Upper lobe of left lung (tissue), 6 donors: ENCODE measurements at regions not wholly inside any gene's neighbourhood (a gene's known extent, or its start where the extent isn't known, plus 50 kb on each side); places are given as distances from the start of the nearest gene placed in this dataset.

Experiments
- ATAC-seq, 2 donors: fragments of 200-7000 bp; cut with Tn5 transposase; one replicate each; pipeline ENCODE4 v1.9.1; 2022; ENCODE audit warnings: mild to moderate bottlenecking in 2 of 2, moderate library complexity in 2 of 2; ENCODE audit not compliant: low FRiP score in 2 of 2
- DNase-seq, 2 donors: peaks; one replicate each; pipeline ENCODE4 v3.0.0-alpha.2; 2019 to 2020
- H3K27ac ChIP-seq, 4 donors: fragments of 200-600 bp; sonication (generic); one replicate each; pipeline ENCODE4 v1.5.1; 2016 to 2019
- H3K27me3 ChIP-seq, 4 donors: fragments of 200-600 bp; sonication (generic); one replicate each; pipeline ENCODE4 v1.5.1; 2017 to 2019
- H3K36me3 ChIP-seq, 4 donors: fragments of 200-600 bp; sonication (generic); one replicate each; pipeline ENCODE4 v1.5.1; 2016 to 2019
- H3K4me1 ChIP-seq, 4 donors: fragments of 200-600 bp; sonication (generic); one replicate each; pipeline ENCODE4 v1.5.1; 2018 to 2019
- H3K4me3 ChIP-seq, 4 donors: fragments of 200-600 bp; sonication (generic); one replicate each; pipeline ENCODE4 v1.5.1; 2017 to 2019; ENCODE audit warnings: mild to moderate bottlenecking in 2 of 4, moderate library complexity in 1 of 4
- H3K9me3 ChIP-seq, 4 donors: fragments of 200-600 bp; sonication (generic); one replicate each; pipeline ENCODE4 v1.5.1; 2018 to 2019
- EP300 ChIP-seq, 4 donors: sonication (generic); formaldehyde crosslinking; IDR thresholded peaks; one replicate each; pipeline ENCODE4 v1.5.1; 2017; ENCODE audit warnings: antibody characterized with exemption in 4 of 4, control low read depth in 2 of 4
- POLR2A ChIP-seq, 4 donors: fragments of 450-650 bp; IDR thresholded peaks; one replicate each; pipeline ENCODE4 v1.5.1; 2016 to 2017; ENCODE audit warnings: antibody characterized with exemption in 4 of 4, mild to moderate bottlenecking in 2 of 4
- POLR2AphosphoS5 ChIP-seq, 2 donors: sonication (generic); formaldehyde crosslinking; IDR thresholded peaks; one replicate each; pipeline ENCODE4 v1.5.1; 2017; ENCODE audit warnings: antibody characterized with exemption in 2 of 2
- WGBS, 2 donors: methylation state at CpG; one replicate each; pipeline ENCODE4 v1.1.5; 2017 to 2018; 5-methylcytosine and 5-hydroxymethylcytosine counted together
- small RNA-seq, 4 donors: library from RNA; depleted of rRNA; stranded (forward); fragments of <200 nt; gene quantifications; one replicate each; pipeline ENCODE3, GENCODE V24; 2016
- TF ChIP-seq, protein P1 (sequence below), 6 experiments: fragments of 450-650 bp in 4 of 6; fragments of 200-600 bp in 2 of 6; sonication (generic) in 2 of 6; IDR thresholded peaks; one replicate each; pipeline ENCODE4 v1.5.1; 2016 to 2019; ENCODE audit warnings: antibody characterized with exemption in 6 of 6
- donor health status: DM: no; HTN: no; CAD: no; lungs with moderate emphysema.
- donor health status: DM: no; HTN: yes; CAD: no; lungs with severe emphysema.

DNA sequence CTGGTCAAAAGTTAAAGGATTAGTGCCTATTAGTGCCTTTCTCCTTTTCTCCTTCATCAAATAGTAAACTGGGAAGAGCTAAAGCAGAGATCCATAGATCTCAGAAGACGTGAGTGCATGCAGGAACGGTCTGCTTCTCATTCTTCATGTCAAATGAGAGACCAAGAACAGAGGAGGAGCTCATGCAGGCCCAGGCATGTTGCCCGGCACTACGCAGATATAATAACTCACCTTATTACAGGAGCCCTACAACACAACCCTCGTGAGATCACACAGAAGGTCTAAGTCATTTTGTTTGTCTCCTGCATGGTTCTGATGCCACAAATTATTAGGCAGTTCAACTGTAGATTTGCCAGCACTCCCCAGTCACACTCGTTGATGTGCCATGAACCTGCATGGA, 71.8 kb downstream of the CMPK2 start:
- no peaks in the 10 kb centered on the region for H3K27me3 ChIP-seq
- DNase-seq (no peak), ATAC-seq (no peak)
- no peak overlapping the region for H3K4me3 ChIP-seq
- WGBS, 2 donors = 85 to 86% methylated on average over 6 of the region's 6 CpGs
- TF ChIP-seq EP300 (IDR thresholded peaks at IDR 0.05) (no peak), POLR2A (IDR thresholded peaks at IDR 0.05) (no peak), POLR2AphosphoS5 (IDR thresholded peaks at IDR 0.05) (no peak)
- TF ChIP-seq, protein P1, sequence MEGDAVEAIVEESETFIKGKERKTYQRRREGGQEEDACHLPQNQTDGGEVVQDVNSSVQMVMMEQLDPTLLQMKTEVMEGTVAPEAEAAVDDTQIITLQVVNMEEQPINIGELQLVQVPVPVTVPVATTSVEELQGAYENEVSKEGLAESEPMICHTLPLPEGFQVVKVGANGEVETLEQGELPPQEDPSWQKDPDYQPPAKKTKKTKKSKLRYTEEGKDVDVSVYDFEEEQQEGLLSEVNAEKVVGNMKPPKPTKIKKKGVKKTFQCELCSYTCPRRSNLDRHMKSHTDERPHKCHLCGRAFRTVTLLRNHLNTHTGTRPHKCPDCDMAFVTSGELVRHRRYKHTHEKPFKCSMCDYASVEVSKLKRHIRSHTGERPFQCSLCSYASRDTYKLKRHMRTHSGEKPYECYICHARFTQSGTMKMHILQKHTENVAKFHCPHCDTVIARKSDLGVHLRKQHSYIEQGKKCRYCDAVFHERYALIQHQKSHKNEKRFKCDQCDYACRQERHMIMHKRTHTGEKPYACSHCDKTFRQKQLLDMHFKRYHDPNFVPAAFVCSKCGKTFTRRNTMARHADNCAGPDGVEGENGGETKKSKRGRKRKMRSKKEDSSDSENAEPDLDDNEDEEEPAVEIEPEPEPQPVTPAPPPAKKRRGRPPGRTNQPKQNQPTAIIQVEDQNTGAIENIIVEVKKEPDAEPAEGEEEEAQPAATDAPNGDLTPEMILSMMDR (IDR thresholded peaks at IDR 0.05) = no peak
- H3K4me1 ChIP-seq = no peaks in the 10 kb centered on the region
- H3K36me3 ChIP-seq = no peaks in the 10 kb centered on the region
- no peaks in the 10 kb centered on the region for H3K9me3 ChIP-seq
- no peak overlapping the region for H3K27ac ChIP-seq

DNA sequence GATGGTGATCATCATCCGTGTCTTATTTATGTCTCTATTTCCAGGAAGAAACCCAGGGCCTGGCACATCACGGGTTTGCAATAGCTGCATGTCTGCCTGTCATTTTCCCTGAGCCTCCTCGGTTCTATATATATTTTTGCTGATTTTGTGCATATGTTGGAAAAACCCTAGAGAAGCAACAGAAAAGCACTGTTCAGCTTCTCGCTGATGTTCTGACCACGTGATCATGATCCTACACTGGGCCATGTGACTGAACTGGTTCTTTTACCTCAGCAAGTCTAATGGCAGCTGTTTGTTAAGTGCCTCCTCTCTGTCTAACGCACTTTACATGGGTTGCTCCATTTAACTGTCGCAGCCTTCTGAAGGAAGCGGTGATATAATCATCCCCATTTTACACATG, 71.3 kb downstream of the CMPK2 start:
- ATAC-seq (no peak), DNase-seq (no peak)
- Histone ChIP-seq H3K9me3 (no peaks in the 10 kb centered on the region), H3K4me1 (no peaks in the 10 kb centered on the region), H3K36me3 (no peaks in the 10 kb centered on the region), H3K27me3 (no peaks in the 10 kb centered on the region), H3K4me3 (no peak overlapping the region), H3K27ac (no peak overlapping the region)
- WGBS, 2 donors = 92 to 94% methylated on average over 8 of the region's 8 CpGs
- TF ChIP-seq, protein P1 (IDR thresholded peaks at IDR 0.05) = no peak
- no peak for TF ChIP-seq EP300 (IDR thresholded peaks at IDR 0.05)
- no peak for TF ChIP-seq POLR2A (IDR thresholded peaks at IDR 0.05)

Small RNAs in the stretch of these regions (small RNA-seq; reads per million reads assigned to genes)
- 0 reads per million in 4 donors for gene MIR7158
